ENCODE measurements at regions not wholly inside any gene's neighbourhood (a gene's known extent, or its start where the extent isn't known, plus 50 kb on each side); places are given as distances from the start of the nearest gene placed in this dataset.

GRCh38 chr2:111628221-111628620 is 255.8 kb downstream of the ANAPC1 start:
- TF ChIP-seq EZH2 (IDR thresholded peaks at IDR 0.05; ENCODE audit: borderline replicate concordance) (no peak), CTCF (IDR thresholded peaks at IDR 0.05; ENCODE audit: poor library complexity) (no peak)
